PC-9 (cell line): ENCODE measurements at regions not wholly inside any gene's neighbourhood (a gene's known extent, or its start where the extent isn't known, plus 50 kb on each side); places are given as distances from the start of the nearest gene placed in this dataset.
"Not testable (repeated sequence)": the region's sequence is repeated elsewhere in the genome, so short reads cannot be mapped to it uniquely, and the experiment has no call there.

Source experiments
- BruUV-seq: library from RNA; stranded (reverse); fragments of 400-500 nt; replicated peaks from 2 replicates; lab custom pipeline; 2021; lab: Mats Ljungman, UMichigan
- CTCF ChIA-PET: fragments of 300-600 bp; sonication (Branson Sonifier 250); formaldehyde crosslinking; loops from one replicate; lab custom pipeline; 2022; ENCODE audit warnings: antibody characterized with exemption; lab: Charles Lee
- POLR2A ChIA-PET: fragments of 300-600 bp; sonication (Branson Sonifier 250); formaldehyde crosslinking; loops from one replicate; lab custom pipeline; 2022; ENCODE audit warnings: antibody characterized with exemption; ENCODE audit not compliant: unreplicated experiment; lab: Charles Lee
- DNase-seq, 2 experiments: peaks; one replicate each; pipeline versions ENCODE4 v3.0.0 to v3.0.0-alpha.2; 2015 to 2022; ENCODE audit warnings: mixed read lengths in 1 of 2
- H2AFZ ChIP-seq: fragments of 200-600 bp; sonication (generic); 2 replicates; pipeline ENCODE4 v1.8.1; 2017; ENCODE audit warnings: antibody characterized with exemption
- H3F3A ChIP-seq: fragments of 200-600 bp; sonication (generic); 2 replicates; pipeline ENCODE4 v1.8.1; 2017; ENCODE audit warnings: antibody characterized with exemption, mild to moderate bottlenecking, low read depth; ENCODE audit not compliant: insufficient read depth
- H3K27ac ChIP-seq: fragments of 200-600 bp; sonication (generic); 2 replicates; pipeline ENCODE4 v1.6.1; 2016; ENCODE audit warnings: mixed run types
- H3K27me3 ChIP-seq: fragments of 200-600 bp; sonication (generic); 2 replicates; pipeline ENCODE4 v1.6.1; 2016; ENCODE audit warnings: low read depth, mixed run types; ENCODE audit not compliant: insufficient read depth
- H3K36me3 ChIP-seq: fragments of 200-600 bp; sonication (generic); 2 replicates; pipeline ENCODE4 v1.6.1; 2016; ENCODE audit warnings: low read depth, mixed run types
- H3K4me1 ChIP-seq: fragments of 200-600 bp; sonication (generic); replicated peaks from 2 replicates; pipeline ENCODE4 v1.6.1; 2016; ENCODE audit warnings: mixed run types; ENCODE audit not compliant: insufficient read depth
- H3K4me2 ChIP-seq: fragments of 200-600 bp; sonication (generic); 2 replicates; pipeline ENCODE4 v1.6.1; 2017; ENCODE audit warnings: mixed run types
- H3K4me3 ChIP-seq: fragments of 200-600 bp; sonication (generic); 2 replicates; pipeline ENCODE4 v1.6.1; 2016; ENCODE audit warnings: mixed run types
- H3K79me2 ChIP-seq: fragments of 200-600 bp; sonication (generic); 2 replicates; pipeline ENCODE4 v1.6.1; 2017; ENCODE audit warnings: low read depth, mixed run types
- H3K9me2 ChIP-seq: fragments of 200-600 bp; sonication (generic); 2 replicates; pipeline ENCODE4 v1.8.1; 2017; ENCODE audit warnings: mild to moderate bottlenecking; ENCODE audit not compliant: insufficient read depth
- H3K9me3 ChIP-seq: fragments of 200-600 bp; sonication (generic); 2 replicates; pipeline ENCODE4 v1.8.1; 2016; ENCODE audit warnings: low read depth; ENCODE audit not compliant: insufficient read depth
- H4K20me1 ChIP-seq: fragments of 200-600 bp; sonication (generic); 2 replicates; pipeline ENCODE4 v1.8.1; 2017; ENCODE audit not compliant: insufficient read depth
- EZH2 ChIP-seq: fragments of 200-600 bp; sonication (generic); IDR thresholded peaks from 2 replicates; pipeline ENCODE4 v1.8.0; 2017; ENCODE audit warnings: antibody characterized with exemption, low read depth
- intact Hi-C: fragments of 100-400 bp; cut with micrococcal nuclease; formaldehyde crosslinking; loops from one replicate; pipeline ENCODE4 v1.10.0; 2022; ENCODE audit not compliant: unreplicated experiment
- TF ChIP-seq, protein P1 (sequence below): fragments of 200-600 bp; sonication (generic); conservative IDR thresholded peaks from 2 replicates; pipeline ENCODE4 v1.6.1; 2017; ENCODE audit warnings: mixed run types, antibody characterized with exemption, mild to moderate bottlenecking, moderate library complexity

- Histone ChIP-seq H3F3A (no peaks in the 10 kb centered on the region), H3K4me1 (no peaks in the 10 kb centered on the region), H3K79me2 (no peaks in the 10 kb centered on the region), H3K27me3 (no peaks in the 10 kb centered on the region), H3K9me3 (no peaks in the 10 kb centered on the region), H3K4me2 (no peak overlapping the region), H3K27ac (no peak overlapping the region), H3K4me3 (no peak overlapping the region), H4K20me1 (no peaks in the 10 kb centered on the region), H3K36me3 (no peaks in the 10 kb centered on the region), H3K9me2 (no peaks in the 10 kb centered on the region), H2AFZ (no peak overlapping the region)
- no TSS peak for BruUV-seq
- ChIA-PET CTCF (no interaction called here), POLR2A (no interaction called here)
- TF ChIP-seq, protein P1, sequence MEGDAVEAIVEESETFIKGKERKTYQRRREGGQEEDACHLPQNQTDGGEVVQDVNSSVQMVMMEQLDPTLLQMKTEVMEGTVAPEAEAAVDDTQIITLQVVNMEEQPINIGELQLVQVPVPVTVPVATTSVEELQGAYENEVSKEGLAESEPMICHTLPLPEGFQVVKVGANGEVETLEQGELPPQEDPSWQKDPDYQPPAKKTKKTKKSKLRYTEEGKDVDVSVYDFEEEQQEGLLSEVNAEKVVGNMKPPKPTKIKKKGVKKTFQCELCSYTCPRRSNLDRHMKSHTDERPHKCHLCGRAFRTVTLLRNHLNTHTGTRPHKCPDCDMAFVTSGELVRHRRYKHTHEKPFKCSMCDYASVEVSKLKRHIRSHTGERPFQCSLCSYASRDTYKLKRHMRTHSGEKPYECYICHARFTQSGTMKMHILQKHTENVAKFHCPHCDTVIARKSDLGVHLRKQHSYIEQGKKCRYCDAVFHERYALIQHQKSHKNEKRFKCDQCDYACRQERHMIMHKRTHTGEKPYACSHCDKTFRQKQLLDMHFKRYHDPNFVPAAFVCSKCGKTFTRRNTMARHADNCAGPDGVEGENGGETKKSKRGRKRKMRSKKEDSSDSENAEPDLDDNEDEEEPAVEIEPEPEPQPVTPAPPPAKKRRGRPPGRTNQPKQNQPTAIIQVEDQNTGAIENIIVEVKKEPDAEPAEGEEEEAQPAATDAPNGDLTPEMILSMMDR: no peak
- TF ChIP-seq EZH2: no peak
- DNase-seq: no peak
- intact Hi-C loops: no loop called here
These were observed 273.9 kb upstream of the DEPDC1 start for GRCh38 chr1:68770817-68771216.

DNA sequence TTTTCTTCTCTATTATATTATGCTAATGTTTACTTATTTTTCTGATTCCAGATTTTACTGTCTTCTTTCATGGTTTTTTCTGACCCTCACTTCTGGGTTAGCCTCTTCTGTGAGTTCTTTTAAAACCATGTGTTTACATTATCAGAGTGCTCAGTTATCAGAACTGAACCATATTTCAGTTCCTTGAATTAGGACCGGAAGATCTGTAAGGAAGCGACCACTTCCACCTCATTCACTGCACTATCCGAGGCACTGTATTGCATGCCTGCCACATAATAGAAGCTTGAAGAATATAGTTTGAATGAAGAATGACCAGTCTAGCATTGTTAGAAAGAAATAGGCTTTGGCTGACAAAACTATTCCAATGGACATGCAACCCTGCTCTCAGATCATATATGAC lies 281.0 kb upstream of the DEPDC1 start:
- Histone ChIP-seq H3K9me2 (no peaks in the 10 kb centered on the region), H3K4me3 (no peak overlapping the region), H3K27ac (no peak overlapping the region), H3K4me1 (no peaks in the 10 kb centered on the region), H3F3A (no peaks in the 10 kb centered on the region), H2AFZ (no peak overlapping the region), H3K27me3 (no peaks in the 10 kb centered on the region), H3K36me3 (no peaks in the 10 kb centered on the region), H3K4me2 (no peak overlapping the region), H3K79me2 (no peaks in the 10 kb centered on the region), H4K20me1 (no peaks in the 10 kb centered on the region), H3K9me3 (peaks cover 12% of the 10 kb centered on the region; the same call in 1 of the 2 replicates)
- POLR2A ChIA-PET: no interaction called here
- TF ChIP-seq EZH2: no peak
- TF ChIP-seq, protein P1: no peak
- intact Hi-C loops: no loop called here
- DNase-seq: no peak
- CTCF ChIA-PET: no interaction called here
- no TSS peak for BruUV-seq

- BruUV-seq, H2AFZ ChIP-seq, intact Hi-C loops, DNase-seq, H3K9me2 ChIP-seq, H3K27ac ChIP-seq, H3K4me1 ChIP-seq, H4K20me1 ChIP-seq, H3K79me2 ChIP-seq, H3F3A ChIP-seq, CTCF ChIA-PET, H3K27me3 ChIP-seq, H3K4me3 ChIP-seq, POLR2A ChIA-PET, H3K4me2 ChIP-seq, H3K36me3 ChIP-seq: not testable (repeated sequence)
- H3K9me3 ChIP-seq: peaks cover 15% of the 10 kb centered on the region
These were observed 283.0 kb upstream of the DEPDC1 start for GRCh38 chr1:68779841-68780240.

DNA sequence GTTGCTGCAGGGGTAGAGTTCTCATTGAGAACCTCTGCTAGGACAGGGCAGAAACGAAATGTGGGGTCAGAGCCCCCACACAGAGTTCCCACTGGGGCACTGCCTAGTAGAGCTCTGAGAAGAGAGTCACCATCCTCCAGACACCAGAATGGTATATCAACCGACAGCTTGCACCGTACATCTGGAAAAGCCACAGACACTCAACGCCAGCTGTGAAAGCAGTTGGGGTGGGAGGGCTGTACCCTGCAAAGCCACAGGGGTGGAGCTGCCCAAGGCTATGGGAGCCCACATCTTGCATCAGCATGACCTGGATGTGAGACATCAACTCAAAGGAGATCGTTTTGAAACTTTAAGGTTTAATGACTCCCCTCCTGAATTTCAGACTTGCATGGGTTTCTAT lies 284.0 kb upstream of the DEPDC1 start:
- Histone ChIP-seq H3K27ac (no peak overlapping the region), H3K36me3 (no peaks in the 10 kb centered on the region), H3K4me3 (no peak overlapping the region), H3K9me3 (peaks cover 15% of the 10 kb centered on the region), H3K9me2 (no peaks in the 10 kb centered on the region), H3K4me2 (no peak overlapping the region), H3F3A (no peaks in the 10 kb centered on the region), H2AFZ (no peak overlapping the region), H3K79me2 (no peaks in the 10 kb centered on the region), H3K27me3 (no peaks in the 10 kb centered on the region), H3K4me1 (no peaks in the 10 kb centered on the region), H4K20me1 (no peaks in the 10 kb centered on the region)
- ChIA-PET POLR2A (no interaction called here), CTCF (no interaction called here)
- intact Hi-C loops: no loop called here
- TF ChIP-seq, protein P1: no peak
- TF ChIP-seq EZH2: no peak
- no peak for DNase-seq
- BruUV-seq: no TSS peak
